ENCODE measurements at regions not wholly inside any gene's neighbourhood (a gene's known extent, or its start where the extent isn't known, plus 50 kb on each side); places are given as distances from the start of the nearest gene placed in this dataset.
"Not testable (repeated sequence)": the region's sequence is repeated elsewhere in the genome, so short reads cannot be mapped to it uniquely, and the experiment has no call there.

GRCh38 chr11:31953803-31954327, 137.0 kb upstream of the RCN1 start:
- DNase-seq (ENCODE audit: insufficient read length) (no peak), FAIRE-seq (no peak)

GRCh38 chr11:31949733-31950200, 138.6 kb upstream of the PAX6 start:
- not testable (repeated sequence) for DNase-seq (ENCODE audit: insufficient read length)
- peak; percentile 73 for FAIRE-seq

More at GRCh38 chr11:31953803-31954327, 137.0 kb upstream of the RCN1 start:
- TF ChIP-seq POLR2A (IDR thresholded peaks at IDR 0.05; ENCODE audit: low read depth, low read length) (no peak), POLR2AphosphoS5 (IDR thresholded peaks at IDR 0.05; ENCODE audit: low read depth, low read length) (no peak), TAF1 (IDR thresholded peaks at IDR 0.05; ENCODE audit: borderline replicate concordance, low read depth, low read length) (no peak)

GRCh38 chr11:31947051-31947450, 135.9 kb upstream of the PAX6 start:
- DNase-seq (ENCODE audit: insufficient read length) (no peak), FAIRE-seq (no peak)
- TF ChIP-seq POLR2A (IDR thresholded peaks at IDR 0.05; ENCODE audit: low read depth, low read length) (no peak), TAF1 (IDR thresholded peaks at IDR 0.05; ENCODE audit: borderline replicate concordance, low read depth, low read length) (no peak), POLR2AphosphoS5 (IDR thresholded peaks at IDR 0.05; ENCODE audit: low read depth, low read length) (no peak)

GRCh38 chr11:31943056-31943780, 132.1 kb upstream of the PAX6 start:
- no peak for DNase-seq (ENCODE audit: insufficient read length)
- TF ChIP-seq TAF1 (IDR thresholded peaks at IDR 0.05; ENCODE audit: borderline replicate concordance, low read depth, low read length): no peak
- TF ChIP-seq POLR2AphosphoS5 (IDR thresholded peaks at IDR 0.05; ENCODE audit: low read depth, low read length): no peak
- no peak for TF ChIP-seq POLR2A (IDR thresholded peaks at IDR 0.05; ENCODE audit: low read depth, low read length)
- FAIRE-seq: peak; percentile 82

- FAIRE-seq: no peak
- no peak for TF ChIP-seq POLR2AphosphoS5 (IDR thresholded peaks at IDR 0.05; ENCODE audit: low read depth, low read length)
- TF ChIP-seq POLR2A (IDR thresholded peaks at IDR 0.05; ENCODE audit: low read depth, low read length): no peak
- no peak for TF ChIP-seq TAF1 (IDR thresholded peaks at IDR 0.05; ENCODE audit: borderline replicate concordance, low read depth, low read length)
- no peak for DNase-seq (ENCODE audit: insufficient read length)
These were observed 129.4 kb upstream of the PAX6 start for GRCh38 chr11:31940371-31941037.

- DNase-seq (ENCODE audit: insufficient read length): no peak
- TF ChIP-seq POLR2A (IDR thresholded peaks at IDR 0.05; ENCODE audit: low read depth, low read length) (no peak), TAF1 (IDR thresholded peaks at IDR 0.05; ENCODE audit: borderline replicate concordance, low read depth, low read length) (no peak), POLR2AphosphoS5 (IDR thresholded peaks at IDR 0.05; ENCODE audit: low read depth, low read length) (no peak)
- FAIRE-seq: no peak
These were observed 127.9 kb upstream of the PAX6 start for GRCh38 chr11:31939004-31939403.

GRCh38 chr11:31936312-31936711, 125.2 kb upstream of the PAX6 start:
- DNase-seq (ENCODE audit: insufficient read length): no peak
- no peak for FAIRE-seq
- TF ChIP-seq POLR2AphosphoS5 (IDR thresholded peaks at IDR 0.05; ENCODE audit: low read depth, low read length): no peak
- no peak for TF ChIP-seq TAF1 (IDR thresholded peaks at IDR 0.05; ENCODE audit: borderline replicate concordance, low read depth, low read length)
- no peak for TF ChIP-seq POLR2A (IDR thresholded peaks at IDR 0.05; ENCODE audit: low read depth, low read length)

- TF ChIP-seq TAF1 (IDR thresholded peaks at IDR 0.05; ENCODE audit: borderline replicate concordance, low read depth, low read length) (no peak), POLR2A (IDR thresholded peaks at IDR 0.05; ENCODE audit: low read depth, low read length) (no peak)
- DNase-seq (ENCODE audit: insufficient read length) (no peak), FAIRE-seq (no peak)
These were observed 121.8 kb upstream of the PAX6 start for GRCh38 chr11:31932879-31933278.

- TF ChIP-seq TAF1 (IDR thresholded peaks at IDR 0.05; ENCODE audit: borderline replicate concordance, low read depth, low read length) (no peak), POLR2AphosphoS5 (IDR thresholded peaks at IDR 0.05; ENCODE audit: low read depth, low read length) (no peak), POLR2A (IDR thresholded peaks at IDR 0.05; ENCODE audit: low read depth, low read length) (no peak)
- FAIRE-seq (no peak), DNase-seq (ENCODE audit: insufficient read length) (no peak)
These were observed 116.9 kb upstream of the PAX6 start for GRCh38 chr11:31927982-31928381.

GRCh38 chr11:31926816-31927528, 115.8 kb upstream of the PAX6 start:
- DNase-seq (ENCODE audit: insufficient read length) (no peak), FAIRE-seq (no peak)
- TF ChIP-seq TAF1 (IDR thresholded peaks at IDR 0.05; ENCODE audit: borderline replicate concordance, low read depth, low read length) (no peak), POLR2AphosphoS5 (IDR thresholded peaks at IDR 0.05; ENCODE audit: low read depth, low read length) (no peak), POLR2A (IDR thresholded peaks at IDR 0.05; ENCODE audit: low read depth, low read length) (no peak)

- FAIRE-seq (no peak), DNase-seq (ENCODE audit: insufficient read length) (no peak)
- TF ChIP-seq TAF1 (IDR thresholded peaks at IDR 0.05; ENCODE audit: borderline replicate concordance, low read depth, low read length) (no peak), POLR2A (IDR thresholded peaks at IDR 0.05; ENCODE audit: low read depth, low read length) (no peak), POLR2AphosphoS5 (IDR thresholded peaks at IDR 0.05; ENCODE audit: low read depth, low read length) (no peak)
These were observed 115.0 kb upstream of the PAX6 start for GRCh38 chr11:31926106-31926505.

Measured in GM12892 (cell line).